ENCODE measurements at regions not wholly inside any gene's neighbourhood (a gene's known extent, or its start where the extent isn't known, plus 50 kb on each side); places are given as distances from the start of the nearest gene placed in this dataset.

DNA sequence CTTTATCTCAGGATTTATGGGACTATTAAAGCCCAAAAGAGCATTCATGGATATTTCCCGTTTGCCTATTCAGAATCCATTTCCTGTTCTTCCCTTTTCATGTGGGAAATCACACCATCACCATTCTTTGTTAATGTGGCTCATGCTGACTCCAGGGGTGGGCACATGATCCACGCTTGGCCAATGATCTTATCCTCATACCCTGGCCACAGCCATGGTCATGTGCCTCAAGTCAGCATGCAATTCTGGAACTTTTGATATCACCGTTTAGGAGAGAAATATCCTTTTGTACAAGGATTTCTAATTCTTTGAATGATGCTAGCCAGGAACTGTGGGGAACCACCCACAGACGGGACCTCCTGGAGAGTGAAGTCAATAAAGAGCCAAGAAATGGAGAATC is 272.2 kb downstream of the PRELID2 start:
- no peak overlapping the region for H3K4me3 ChIP-seq (ENCODE audit: low read depth in 1 of 2, low read length in 2 of 2)
- H3K27ac ChIP-seq (ENCODE audit: low read depth, low read length): no peak overlapping the region
- no peak overlapping the region for H3K9ac ChIP-seq (ENCODE audit: low read length)
- H3K27me3 ChIP-seq (ENCODE audit: control insufficient read depth in 1 of 2, insufficient read depth in 2 of 2, low read length in 2 of 2): no peaks in the 10 kb centered on the region
- H3K4me1 ChIP-seq (ENCODE audit: insufficient read depth, low read length): no peaks in the 10 kb centered on the region
- H3K9me3 ChIP-seq (ENCODE audit: low read length): no peaks in the 10 kb centered on the region
- no peaks in the 10 kb centered on the region for H3K36me3 ChIP-seq (ENCODE audit: insufficient read depth, low read length)

DNA sequence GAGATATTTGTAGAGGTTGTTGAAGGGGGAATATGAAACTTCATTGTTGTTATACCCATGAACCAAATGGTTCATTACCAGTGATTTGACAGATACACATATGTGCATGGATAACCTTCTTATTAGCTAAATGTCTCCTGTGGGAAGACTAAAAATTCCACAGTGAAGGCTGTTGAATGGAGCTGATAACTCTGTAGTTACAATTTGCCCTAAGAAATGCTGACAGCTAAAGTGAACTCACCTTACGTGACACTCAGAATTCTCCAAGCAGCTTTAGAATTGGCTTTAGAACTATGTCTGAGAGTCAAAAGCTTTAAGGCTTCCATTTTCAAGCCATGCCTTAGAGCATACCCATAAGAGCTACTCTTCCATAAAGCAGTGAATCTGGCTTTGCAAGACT is 276.9 kb downstream of the PRELID2 start:
- no peaks in the 10 kb centered on the region for H3K9me3 ChIP-seq (ENCODE audit: low read length)
- no peaks in the 10 kb centered on the region for H3K27me3 ChIP-seq (ENCODE audit: control insufficient read depth in 1 of 2, insufficient read depth in 2 of 2, low read length in 2 of 2)

DNA sequence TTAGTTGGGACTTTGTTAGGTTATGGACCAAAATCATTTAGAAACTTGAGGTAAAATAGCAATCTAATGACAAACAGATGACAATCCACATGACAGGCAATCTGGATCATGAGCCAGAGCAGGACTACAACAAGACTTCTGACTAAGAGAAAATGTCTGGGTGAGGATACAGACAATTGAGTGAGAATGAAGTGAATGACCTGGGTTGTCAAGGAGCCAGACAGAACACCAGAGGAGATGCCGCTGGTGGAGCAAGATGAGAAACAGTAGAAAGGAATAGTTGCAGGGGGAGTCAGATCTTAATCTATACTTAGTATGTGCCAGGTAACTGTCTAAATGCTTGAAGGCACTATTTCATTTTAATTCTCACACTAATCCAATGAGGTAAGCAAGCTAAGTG is 277.8 kb downstream of the PRELID2 start:
- H3K4me3 ChIP-seq (ENCODE audit: low read depth in 1 of 2, low read length in 2 of 2): no peak overlapping the region
- H3K27ac ChIP-seq (ENCODE audit: low read depth, low read length): no peak overlapping the region
- no peaks in the 10 kb centered on the region for H3K4me1 ChIP-seq (ENCODE audit: insufficient read depth, low read length)
- no peaks in the 10 kb centered on the region for H3K9me3 ChIP-seq (ENCODE audit: low read length)
- H3K9ac ChIP-seq (ENCODE audit: low read length): no peak overlapping the region
- no peaks in the 10 kb centered on the region for H3K36me3 ChIP-seq (ENCODE audit: insufficient read depth, low read length)
- no peaks in the 10 kb centered on the region for H3K27me3 ChIP-seq (ENCODE audit: control insufficient read depth in 1 of 2, insufficient read depth in 2 of 2, low read length in 2 of 2)

More for the DNA sequence above, 276.9 kb downstream of the PRELID2 start:
- H3K27ac ChIP-seq (ENCODE audit: low read depth, low read length): no peak overlapping the region
- no peaks in the 10 kb centered on the region for H3K4me1 ChIP-seq (ENCODE audit: insufficient read depth, low read length)
- H3K4me3 ChIP-seq (ENCODE audit: low read depth in 1 of 2, low read length in 2 of 2): no peak overlapping the region
- H3K9ac ChIP-seq (ENCODE audit: low read length): no peak overlapping the region
- no peaks in the 10 kb centered on the region for H3K36me3 ChIP-seq (ENCODE audit: insufficient read depth, low read length)

GRCh38 chr5:145554399-145554798 is 280.7 kb downstream of the PRELID2 start:
- no peaks in the 10 kb centered on the region for H3K4me1 ChIP-seq (ENCODE audit: insufficient read depth, low read length)

GRCh38 chr5:145553177-145553576 is 282.0 kb downstream of the PRELID2 start:
- Histone ChIP-seq H3K27me3 (ENCODE audit: control insufficient read depth in 1 of 2, insufficient read depth in 2 of 2, low read length in 2 of 2) (no peaks in the 10 kb centered on the region), H3K9me3 (ENCODE audit: low read length) (no peaks in the 10 kb centered on the region), H3K4me1 (ENCODE audit: insufficient read depth, low read length) (no peaks in the 10 kb centered on the region), H3K9ac (ENCODE audit: low read length) (no peak overlapping the region), H3K36me3 (ENCODE audit: insufficient read depth, low read length) (no peaks in the 10 kb centered on the region), H3K27ac (ENCODE audit: low read depth, low read length) (no peak overlapping the region), H3K4me3 (ENCODE audit: low read depth in 1 of 2, low read length in 2 of 2) (no peak overlapping the region)

More at GRCh38 chr5:145554399-145554798, 280.7 kb downstream of the PRELID2 start:
- H3K27me3 ChIP-seq (ENCODE audit: control insufficient read depth in 1 of 2, insufficient read depth in 2 of 2, low read length in 2 of 2): no peaks in the 10 kb centered on the region
- no peak overlapping the region for H3K27ac ChIP-seq (ENCODE audit: low read depth, low read length)
- no peak overlapping the region for H3K4me3 ChIP-seq (ENCODE audit: low read depth in 1 of 2, low read length in 2 of 2)
- H3K9me3 ChIP-seq (ENCODE audit: low read length): no peaks in the 10 kb centered on the region
- no peaks in the 10 kb centered on the region for H3K36me3 ChIP-seq (ENCODE audit: insufficient read depth, low read length)
- no peak overlapping the region for H3K9ac ChIP-seq (ENCODE audit: low read length)

DNA sequence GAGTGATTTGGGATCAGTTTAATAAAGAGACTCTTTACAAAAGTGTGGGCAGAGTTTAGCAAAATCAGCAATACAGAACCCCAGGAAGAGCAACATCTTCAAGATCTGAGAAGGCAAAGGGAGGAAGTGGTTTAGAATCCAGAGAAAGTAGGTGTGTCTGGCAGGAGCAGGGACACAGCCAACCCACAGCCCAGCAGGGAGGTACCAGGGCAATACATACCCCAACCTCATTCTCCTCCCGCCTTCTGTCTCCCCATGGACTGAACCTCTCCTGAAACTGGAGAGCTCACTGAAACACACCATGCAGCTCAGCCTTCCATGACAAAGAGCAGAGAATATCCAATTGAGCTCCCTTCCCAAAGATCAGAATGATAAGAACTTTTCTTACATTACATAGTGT is 283.4 kb downstream of the PRELID2 start:
- Histone ChIP-seq H3K36me3 (ENCODE audit: insufficient read depth, low read length) (no peaks in the 10 kb centered on the region), H3K4me1 (ENCODE audit: insufficient read depth, low read length) (no peaks in the 10 kb centered on the region), H3K4me3 (ENCODE audit: low read depth in 1 of 2, low read length in 2 of 2) (no peak overlapping the region), H3K27me3 (ENCODE audit: control insufficient read depth in 1 of 2, insufficient read depth in 2 of 2, low read length in 2 of 2) (no peaks in the 10 kb centered on the region), H3K27ac (ENCODE audit: low read depth, low read length) (no peak overlapping the region), H3K9ac (ENCODE audit: low read length) (no peak overlapping the region), H3K9me3 (ENCODE audit: low read length) (no peaks in the 10 kb centered on the region)

DNA sequence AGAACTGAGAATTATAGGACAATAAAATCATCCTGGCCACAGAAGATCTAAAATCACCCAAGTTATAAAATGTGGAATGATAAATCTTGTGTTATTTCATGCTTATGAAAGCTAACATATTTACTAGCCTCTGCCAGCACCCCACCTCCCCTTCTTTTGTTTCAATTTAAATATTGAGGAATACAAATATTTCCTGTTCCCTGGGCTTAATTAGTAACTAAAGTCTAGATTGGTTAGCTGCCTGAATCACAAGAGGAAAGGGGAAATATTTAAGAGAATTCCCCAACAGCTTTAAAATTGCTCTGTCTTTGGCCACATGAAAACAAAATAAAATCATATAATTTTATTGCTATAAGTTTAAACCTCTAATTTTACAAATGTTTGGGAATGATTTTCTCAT is 287.0 kb downstream of the PRELID2 start:
- H3K27me3 ChIP-seq (ENCODE audit: control insufficient read depth in 1 of 2, insufficient read depth in 2 of 2, low read length in 2 of 2): no peaks in the 10 kb centered on the region
- no peaks in the 10 kb centered on the region for H3K9me3 ChIP-seq (ENCODE audit: low read length)
- H3K36me3 ChIP-seq (ENCODE audit: insufficient read depth, low read length): no peaks in the 10 kb centered on the region
- H3K9ac ChIP-seq (ENCODE audit: low read length): no peak overlapping the region
- no peak overlapping the region for H3K27ac ChIP-seq (ENCODE audit: low read depth, low read length)
- H3K4me1 ChIP-seq (ENCODE audit: insufficient read depth, low read length): no peaks in the 10 kb centered on the region
- no peak overlapping the region for H3K4me3 ChIP-seq (ENCODE audit: low read depth in 1 of 2, low read length in 2 of 2)

- no peak overlapping the region for H3K4me3 ChIP-seq (ENCODE audit: low read depth in 1 of 2, low read length in 2 of 2)
- no peaks in the 10 kb centered on the region for H3K4me1 ChIP-seq (ENCODE audit: insufficient read depth, low read length)
- no peaks in the 10 kb centered on the region for H3K9me3 ChIP-seq (ENCODE audit: low read length)
- H3K9ac ChIP-seq (ENCODE audit: low read length): no peak overlapping the region
- H3K36me3 ChIP-seq (ENCODE audit: insufficient read depth, low read length): no peaks in the 10 kb centered on the region
- no peaks in the 10 kb centered on the region for H3K27me3 ChIP-seq (ENCODE audit: control insufficient read depth in 1 of 2, insufficient read depth in 2 of 2, low read length in 2 of 2)
- no peak overlapping the region for H3K27ac ChIP-seq (ENCODE audit: low read depth, low read length)
Observed at GRCh38 chr5:145544401-145544800, 290.7 kb downstream of the PRELID2 start.

DNA sequence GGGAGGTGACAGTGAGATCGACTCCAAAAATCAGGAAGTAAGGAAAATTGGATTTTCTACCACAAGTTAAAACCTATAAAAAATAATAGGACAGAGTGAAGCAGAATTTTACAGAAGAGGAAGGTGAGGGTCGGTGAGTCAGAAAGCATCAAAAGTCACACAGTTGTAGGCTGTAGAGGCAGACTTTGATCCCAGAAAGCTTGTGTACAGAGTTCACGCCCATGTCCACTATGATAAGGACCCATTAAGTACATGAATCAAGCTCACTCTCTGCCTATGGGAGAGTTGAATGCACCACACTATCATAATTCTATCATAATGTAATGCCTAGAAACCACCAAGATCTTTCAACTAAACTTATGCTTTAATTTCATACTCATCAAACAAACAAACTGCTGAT is 291.2 kb downstream of the PRELID2 start:
- no peak overlapping the region for H3K27ac ChIP-seq (ENCODE audit: low read depth, low read length)
- no peaks in the 10 kb centered on the region for H3K36me3 ChIP-seq (ENCODE audit: insufficient read depth, low read length)
- no peaks in the 10 kb centered on the region for H3K27me3 ChIP-seq (ENCODE audit: control insufficient read depth in 1 of 2, insufficient read depth in 2 of 2, low read length in 2 of 2)
- H3K9me3 ChIP-seq (ENCODE audit: low read length): no peaks in the 10 kb centered on the region
- H3K4me1 ChIP-seq (ENCODE audit: insufficient read depth, low read length): no peaks in the 10 kb centered on the region
- H3K9ac ChIP-seq (ENCODE audit: low read length): no peak overlapping the region
- no peak overlapping the region for H3K4me3 ChIP-seq (ENCODE audit: low read depth in 1 of 2, low read length in 2 of 2)

DNA sequence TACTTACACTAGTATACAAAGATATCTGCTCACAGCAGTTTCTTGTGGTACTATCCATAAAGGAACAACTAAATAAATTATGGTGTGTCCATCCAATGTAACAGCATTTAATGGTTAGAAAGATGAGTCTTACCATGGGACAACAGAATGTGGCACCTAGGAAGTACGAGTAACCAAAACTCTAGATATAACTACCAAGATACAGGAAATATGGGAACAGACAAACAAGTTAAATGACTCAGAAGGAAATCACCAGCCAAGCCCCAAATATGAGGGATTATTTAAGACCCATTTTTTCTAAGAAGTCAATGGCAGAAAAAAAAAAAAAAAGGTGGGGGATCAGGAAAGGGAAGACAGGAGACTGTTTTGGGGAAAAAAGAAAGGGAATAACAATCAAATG is 294.8 kb downstream of the PRELID2 start:
- Histone ChIP-seq H3K9me3 (ENCODE audit: low read length) (peaks cover 4% of the 10 kb centered on the region), H3K36me3 (ENCODE audit: insufficient read depth, low read length) (no peaks in the 10 kb centered on the region), H3K4me3 (ENCODE audit: low read depth in 1 of 2, low read length in 2 of 2) (no peak overlapping the region), H3K9ac (ENCODE audit: low read length) (no peak overlapping the region), H3K27me3 (ENCODE audit: control insufficient read depth in 1 of 2, insufficient read depth in 2 of 2, low read length in 2 of 2) (no peaks in the 10 kb centered on the region), H3K4me1 (ENCODE audit: insufficient read depth, low read length) (no peaks in the 10 kb centered on the region), H3K27ac (ENCODE audit: low read depth, low read length) (no peak overlapping the region)

- Histone ChIP-seq H3K4me3 (ENCODE audit: low read depth in 1 of 2, low read length in 2 of 2) (no peak overlapping the region), H3K27ac (ENCODE audit: low read depth, low read length) (no peak overlapping the region), H3K36me3 (ENCODE audit: insufficient read depth, low read length) (no peaks in the 10 kb centered on the region), H3K27me3 (ENCODE audit: control insufficient read depth in 1 of 2, insufficient read depth in 2 of 2, low read length in 2 of 2) (no peaks in the 10 kb centered on the region), H3K4me1 (ENCODE audit: insufficient read depth, low read length) (no peaks in the 10 kb centered on the region), H3K9ac (ENCODE audit: low read length) (no peak overlapping the region), H3K9me3 (ENCODE audit: low read length) (peaks cover 4% of the 10 kb centered on the region)
Observed at GRCh38 chr5:145539201-145539600, 295.9 kb downstream of the PRELID2 start.

- peaks cover 4% of the 10 kb centered on the region for H3K9me3 ChIP-seq (ENCODE audit: low read length)
- no peak overlapping the region for H3K9ac ChIP-seq (ENCODE audit: low read length)
- H3K4me3 ChIP-seq (ENCODE audit: low read depth in 1 of 2, low read length in 2 of 2): no peak overlapping the region
- no peaks in the 10 kb centered on the region for H3K27me3 ChIP-seq (ENCODE audit: control insufficient read depth in 1 of 2, insufficient read depth in 2 of 2, low read length in 2 of 2)
- H3K4me1 ChIP-seq (ENCODE audit: insufficient read depth, low read length): no peaks in the 10 kb centered on the region
- H3K27ac ChIP-seq (ENCODE audit: low read depth, low read length): no peak overlapping the region
- no peaks in the 10 kb centered on the region for H3K36me3 ChIP-seq (ENCODE audit: insufficient read depth, low read length)
Observed at GRCh38 chr5:145536133-145536532, 299.0 kb downstream of the PRELID2 start.

Data from muscle layer of colon (tissue), 2 donors.